ENCODE measurements at regions not wholly inside any gene's neighbourhood (a gene's known extent, or its start where the extent isn't known, plus 50 kb on each side); places are given as distances from the start of the nearest gene placed in this dataset.
"Not testable (repeated sequence)": the region's sequence is repeated elsewhere in the genome, so short reads cannot be mapped to it uniquely, and the experiment has no call there.

DNA sequence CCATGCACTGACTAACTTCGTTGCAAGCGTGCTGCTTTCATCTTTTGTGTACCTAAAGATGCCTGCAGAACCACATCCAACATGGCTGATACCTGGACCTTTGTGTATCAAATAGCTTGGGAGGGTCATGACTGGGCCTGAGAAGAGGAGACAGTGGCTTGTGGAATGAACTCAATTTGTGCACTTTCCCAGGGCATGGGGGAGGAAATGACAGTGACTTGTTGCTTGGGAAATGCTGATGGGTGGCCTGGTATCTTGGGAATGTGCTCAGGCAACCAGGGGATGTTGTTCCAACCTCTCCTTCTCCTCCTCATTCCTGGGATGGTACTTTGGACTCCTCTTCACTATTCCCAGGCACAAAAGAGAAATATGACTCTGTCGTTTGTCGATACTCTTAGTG lies 70.7 kb upstream of the ZNG1B start:
- not testable (repeated sequence) for TF ChIP-seq CTCF (IDR thresholded peaks at IDR 0.05); EZH2 (IDR thresholded peaks at IDR 0.05; ENCODE audit: borderline replicate concordance, insufficient read depth, low read depth, low read length, poor library complexity, severe bottlenecking)
